Transverse colon (tissue), 4 donors: ENCODE measurements at regions not wholly inside any gene's neighbourhood (a gene's known extent, or its start where the extent isn't known, plus 50 kb on each side); places are given as distances from the start of the nearest gene placed in this dataset.

ENCODE experiments used
- DNase-seq: peaks from one replicate; pipeline ENCODE4 v3.0.0-alpha.2; 2019
- H3K27ac ChIP-seq, 4 donors: fragments of 200-600 bp; sonication (generic); 2 replicates each; pipeline ENCODE4 v1.5.1; 2016 to 2018; ENCODE audit warnings: inconsistent platforms in 4 of 4
- H3K27me3 ChIP-seq: fragments of 200-600 bp; sonication (generic); 2 replicates; pipeline ENCODE4 v1.5.1; 2017; ENCODE audit warnings: inconsistent platforms
- H3K36me3 ChIP-seq, 4 donors: fragments of 200-600 bp; sonication (generic); 2 replicates each; pipeline ENCODE4 v1.5.1; 2017 to 2019; ENCODE audit warnings: inconsistent platforms in 4 of 4
- H3K4me1 ChIP-seq, 4 donors: fragments of 200-600 bp; sonication (generic); 2 replicates each; pipeline ENCODE4 v1.5.1; 2017 to 2020; ENCODE audit warnings: inconsistent platforms in 4 of 4
- H3K4me3 ChIP-seq, 4 donors: fragments of 200-600 bp; sonication (generic); 1 replicate in 1 of 4; 2 replicates in 3 of 4; pipeline versions ENCODE4 v1.5.1 to v1.6.1; 2017 to 2019; ENCODE audit warnings: inconsistent platforms in 4 of 4
- H3K9me3 ChIP-seq, 2 donors: fragments of 200-600 bp; sonication (generic); 2 replicates each; pipeline ENCODE4 v1.5.1; 2017 to 2019; ENCODE audit warnings: inconsistent platforms in 2 of 2
- CTCF ChIP-seq, 5 experiments: fragments of 200-600 bp in 3 of 5; fragments of 450-650 bp in 2 of 5; sonication (generic) in 3 of 5; IDR thresholded peaks; 1 replicate in 2 of 5; 2 replicates in 3 of 5; pipeline ENCODE4 v1.5.1; 2016 to 2017; ENCODE audit warnings: antibody characterized with exemption in 5 of 5, inconsistent platforms in 3 of 5, mild to moderate bottlenecking in 2 of 5, moderate library complexity in 1 of 5
- EP300 ChIP-seq: sonication (generic); formaldehyde crosslinking; IDR thresholded peaks from one replicate; pipeline ENCODE4 v1.6.1; 2017; ENCODE audit warnings: antibody characterized with exemption, low read depth
- POLR2A ChIP-seq: fragments of 450-650 bp; IDR thresholded peaks from one replicate; pipeline ENCODE4 v1.6.1; 2016; ENCODE audit warnings: antibody characterized with exemption, mild to moderate bottlenecking, moderate library complexity
- POLR2AphosphoS5 ChIP-seq, 3 donors: sonication (generic); formaldehyde crosslinking; IDR thresholded peaks; one replicate each; pipeline ENCODE4 v1.6.1; 2016; ENCODE audit warnings: antibody characterized with exemption in 3 of 3
- WGBS, 2 donors: methylation state at CpG; one replicate each; pipeline ENCODE4 v1.1.5; 2018; ENCODE audit warnings: low coverage in 1 of 2; 5-methylcytosine and 5-hydroxymethylcytosine counted together
- in situ Hi-C, 4 donors: fragments of 200-750 bp; cut with MboI; loops; one replicate each; pipeline versions ENCODE4 v1.15.0 to v1.15.1; 2017; ENCODE audit warnings: low sequenced_read_pairs in 3 of 4, low pct_ligation_motif_present in 1 of 4, low pct_unique_long_range_greater_than_20kb in 1 of 4
- intact Hi-C: fragments of 100-400 bp; cut with DNase I; formaldehyde crosslinking; loops from one replicate; pipeline ENCODE4 v1.15.1; 2023; ENCODE audit warnings: low total_unique reads

GRCh38 chr5:175211956-175212756, 231.8 kb downstream of the DRD1 start:
- no peaks in the 10 kb centered on the region for H3K4me1 ChIP-seq
- intact Hi-C loops (no loop called here), in situ Hi-C loops (no loop called here)
- 49 to 79% methylated on average over 3 to 8 of the region's 8 CpGs for WGBS, 2 donors
- H3K27ac ChIP-seq: no peak overlapping the region
- no peak for DNase-seq
- no peaks in the 10 kb centered on the region for H3K27me3 ChIP-seq
- H3K36me3 ChIP-seq: no peaks in the 10 kb centered on the region
- no peaks in the 10 kb centered on the region for H3K9me3 ChIP-seq
- H3K4me3 ChIP-seq: no peak overlapping the region
- TF ChIP-seq POLR2AphosphoS5 (IDR thresholded peaks at IDR 0.05) (no peak), POLR2A (no peak), EP300 (no peak), CTCF (IDR thresholded peaks at IDR 0.05) (no peak)

DNA sequence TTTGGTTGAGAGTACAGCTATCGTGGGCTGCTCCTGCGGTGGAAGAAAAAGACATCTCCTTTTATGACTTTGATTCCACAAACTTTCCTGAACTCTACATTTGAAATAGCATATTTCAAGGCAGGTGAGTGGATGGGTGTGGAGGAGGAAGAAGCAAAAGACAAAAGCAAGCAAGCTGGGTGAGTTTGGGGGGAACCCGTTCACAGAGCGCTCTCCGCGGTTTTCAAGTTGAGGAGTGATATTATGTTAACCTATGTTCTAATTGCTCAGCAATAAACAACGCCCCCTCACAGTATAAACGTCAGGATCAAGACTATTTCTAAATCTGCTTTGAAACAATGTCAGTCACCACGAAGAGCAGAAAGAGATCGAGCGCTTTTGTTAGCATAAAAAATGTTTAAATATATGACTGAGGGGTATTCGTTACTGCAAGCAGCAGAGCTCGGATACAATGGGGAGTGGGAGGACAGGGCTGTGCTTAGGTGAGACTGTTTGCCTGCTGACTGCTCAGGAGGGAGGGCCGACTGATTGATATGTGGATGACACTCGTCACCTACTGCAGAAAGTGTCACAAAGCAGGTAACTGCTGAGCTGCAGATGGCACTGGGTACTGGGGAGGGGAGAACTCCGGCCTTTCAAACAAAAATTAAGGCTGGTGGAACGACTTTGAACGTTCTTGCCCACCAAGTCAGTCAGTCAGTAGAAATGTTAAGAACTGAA, 236.5 kb downstream of the DRD1 start:
- in situ Hi-C loops (no loop called here), intact Hi-C loops (no loop called here)
- H3K27ac ChIP-seq: no peak overlapping the region
- H3K36me3 ChIP-seq: no peaks in the 10 kb centered on the region
- H3K9me3 ChIP-seq: no peaks in the 10 kb centered on the region
- H3K4me1 ChIP-seq: no peaks in the 10 kb centered on the region
- H3K27me3 ChIP-seq: no peaks in the 10 kb centered on the region
- no peak overlapping the region for H3K4me3 ChIP-seq
- no peak for TF ChIP-seq POLR2A
- no peak for TF ChIP-seq CTCF (IDR thresholded peaks at IDR 0.05)
- TF ChIP-seq EP300: no peak
- TF ChIP-seq POLR2AphosphoS5 (IDR thresholded peaks at IDR 0.05): no peak
- no peak for DNase-seq
- 40 to 41% methylated on average over 11 to 18 of the region's 18 CpGs for WGBS, 2 donors

DNA sequence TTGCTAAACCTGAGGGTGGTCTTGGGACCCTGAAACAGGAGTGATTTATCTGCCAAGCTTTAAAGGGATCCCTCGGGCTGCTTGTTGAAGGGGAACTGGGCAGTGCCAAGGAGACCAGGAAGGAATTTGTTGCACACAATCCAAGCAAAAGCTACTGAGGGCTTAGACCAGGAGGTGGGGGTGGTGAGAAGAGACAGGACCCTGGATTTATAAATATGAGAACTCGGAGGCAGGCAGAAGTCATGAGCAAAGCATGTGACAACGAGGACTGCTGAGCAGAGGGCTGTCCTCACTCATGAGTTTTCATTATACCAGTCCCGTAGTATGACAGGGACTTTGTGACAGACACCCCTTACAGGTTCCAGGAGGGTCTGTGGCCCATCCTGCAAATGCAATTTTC, 237.3 kb downstream of the DRD1 start:
- H3K27me3 ChIP-seq: no peaks in the 10 kb centered on the region
- in situ Hi-C loops: no loop called here
- H3K36me3 ChIP-seq: no peaks in the 10 kb centered on the region
- TF ChIP-seq POLR2A (no peak), EP300 (no peak), POLR2AphosphoS5 (IDR thresholded peaks at IDR 0.05) (no peak), CTCF (IDR thresholded peaks at IDR 0.05) (no peak)
- intact Hi-C loops: no loop called here
- 47% methylated on average over 4 of the region's 4 CpGs; no CpG with 5 or more reads in 1 of the 2 donors for WGBS, 2 donors
- DNase-seq: no peak
- H3K4me3 ChIP-seq: no peak overlapping the region
- H3K9me3 ChIP-seq: no peaks in the 10 kb centered on the region
- H3K4me1 ChIP-seq: no peaks in the 10 kb centered on the region
- no peak overlapping the region for H3K27ac ChIP-seq

GRCh38 chr5:175202463-175203068, 241.4 kb downstream of the DRD1 start:
- TF ChIP-seq POLR2A (no peak), EP300 (no peak), POLR2AphosphoS5 (IDR thresholded peaks at IDR 0.05) (no peak), CTCF (IDR thresholded peaks at IDR 0.05) (no peak)
- Histone ChIP-seq H3K4me1 (no peaks in the 10 kb centered on the region), H3K4me3 (no peak overlapping the region), H3K36me3 (no peaks in the 10 kb centered on the region), H3K27ac (no peak overlapping the region), H3K9me3 (no peaks in the 10 kb centered on the region), H3K27me3 (no peaks in the 10 kb centered on the region)
- DNase-seq: no peak
- 47 to 83% methylated on average over 1 to 4 of the region's 4 CpGs for WGBS, 2 donors
- intact Hi-C loops: no loop called here
- in situ Hi-C loops: no loop called here
